ENCODE measurements at regions not wholly inside any gene's neighbourhood (a gene's known extent, or its start where the extent isn't known, plus 50 kb on each side); places are given as distances from the start of the nearest gene placed in this dataset.
"Not testable (repeated sequence)": the region's sequence is repeated elsewhere in the genome, so short reads cannot be mapped to it uniquely, and the experiment has no call there.

DNA sequence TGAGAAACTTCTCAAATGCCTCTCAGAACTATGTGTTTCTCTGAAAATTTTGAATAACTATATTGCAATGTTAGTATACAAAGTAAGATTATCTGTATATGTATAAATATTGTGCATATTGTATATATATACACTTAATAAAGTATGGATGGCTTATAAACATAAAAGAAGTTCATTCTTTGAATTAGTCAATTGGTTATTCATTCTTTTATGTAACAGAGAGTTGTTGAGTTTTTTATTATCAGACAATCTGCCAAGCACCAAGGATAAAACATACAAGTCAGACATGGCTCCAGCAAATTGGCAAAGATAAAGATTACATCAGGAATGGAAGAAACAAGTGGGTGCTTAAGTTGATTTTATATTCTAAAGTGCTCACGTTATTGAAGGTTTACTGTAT lies 289.1 kb upstream of the EYS start:
- no peak for DNase-seq
- TF ChIP-seq, protein P1, sequence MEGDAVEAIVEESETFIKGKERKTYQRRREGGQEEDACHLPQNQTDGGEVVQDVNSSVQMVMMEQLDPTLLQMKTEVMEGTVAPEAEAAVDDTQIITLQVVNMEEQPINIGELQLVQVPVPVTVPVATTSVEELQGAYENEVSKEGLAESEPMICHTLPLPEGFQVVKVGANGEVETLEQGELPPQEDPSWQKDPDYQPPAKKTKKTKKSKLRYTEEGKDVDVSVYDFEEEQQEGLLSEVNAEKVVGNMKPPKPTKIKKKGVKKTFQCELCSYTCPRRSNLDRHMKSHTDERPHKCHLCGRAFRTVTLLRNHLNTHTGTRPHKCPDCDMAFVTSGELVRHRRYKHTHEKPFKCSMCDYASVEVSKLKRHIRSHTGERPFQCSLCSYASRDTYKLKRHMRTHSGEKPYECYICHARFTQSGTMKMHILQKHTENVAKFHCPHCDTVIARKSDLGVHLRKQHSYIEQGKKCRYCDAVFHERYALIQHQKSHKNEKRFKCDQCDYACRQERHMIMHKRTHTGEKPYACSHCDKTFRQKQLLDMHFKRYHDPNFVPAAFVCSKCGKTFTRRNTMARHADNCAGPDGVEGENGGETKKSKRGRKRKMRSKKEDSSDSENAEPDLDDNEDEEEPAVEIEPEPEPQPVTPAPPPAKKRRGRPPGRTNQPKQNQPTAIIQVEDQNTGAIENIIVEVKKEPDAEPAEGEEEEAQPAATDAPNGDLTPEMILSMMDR (IDR thresholded peaks at IDR 0.05) = no peak
- H3K27me3 Mint-ChIP-seq (ENCODE audit: low read depth, poor library complexity) = no peaks in the 10 kb centered on the region
- H3K4me1 Mint-ChIP-seq = no peaks in the 10 kb centered on the region
- H3K36me3 Mint-ChIP-seq (ENCODE audit: low read depth) = no peaks in the 10 kb centered on the region
- H3K27ac Mint-ChIP-seq = no peak overlapping the region
- peaks cover 5% of the 10 kb centered on the region for H3K9me3 Mint-ChIP-seq
- no peak overlapping the region for H3K4me3 Mint-ChIP-seq

DNA sequence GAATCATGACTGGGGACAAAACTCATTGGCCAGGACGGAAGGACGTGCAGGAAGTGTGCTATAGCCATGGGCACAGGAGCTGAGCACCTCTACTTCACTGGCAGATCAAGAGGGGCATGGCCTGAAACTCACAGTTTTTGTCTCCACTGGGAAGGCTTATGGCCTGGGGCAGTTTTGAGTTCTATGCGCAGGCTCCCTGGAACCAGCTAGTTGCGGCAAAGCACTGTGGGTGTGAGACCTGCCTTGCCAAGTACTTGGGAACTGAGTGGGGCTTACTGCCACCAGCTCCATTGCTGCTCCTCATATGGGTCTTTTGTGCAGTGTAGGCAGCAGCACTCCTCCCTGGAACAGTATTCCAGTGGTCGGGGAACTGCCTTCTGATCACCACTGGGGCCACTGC lies 282.6 kb upstream of the EYS start:
- Mint-ChIP-seq H3K27ac (no peak overlapping the region), H3K4me3 (no peak overlapping the region), H3K9me3 (no peaks in the 10 kb centered on the region), H3K4me1 (no peaks in the 10 kb centered on the region), H3K36me3 (ENCODE audit: low read depth) (no peaks in the 10 kb centered on the region), H3K27me3 (ENCODE audit: low read depth, poor library complexity) (no peaks in the 10 kb centered on the region)
- TF ChIP-seq, protein P1 (IDR thresholded peaks at IDR 0.05) = no peak
- DNase-seq = no peak

DNA sequence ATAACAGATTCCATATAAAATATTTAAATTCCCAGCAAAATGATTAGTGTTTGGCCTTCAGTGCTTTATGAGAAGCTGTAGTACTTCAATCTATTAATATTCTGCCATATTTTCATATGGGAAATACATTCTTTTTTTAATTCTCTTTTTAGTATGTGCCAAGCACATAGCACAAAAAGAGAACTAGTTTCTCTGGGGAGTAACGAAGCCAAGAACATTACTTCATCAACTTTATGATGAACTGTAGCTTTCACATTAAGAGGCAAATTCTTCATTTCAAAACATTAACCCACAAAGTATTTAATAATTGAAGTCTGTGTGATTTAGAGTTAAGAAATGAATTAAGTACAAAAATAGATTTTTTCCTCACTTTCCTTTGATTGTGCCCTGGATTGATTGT lies 281.0 kb upstream of the EYS start:
- no peaks in the 10 kb centered on the region for H3K27me3 Mint-ChIP-seq (ENCODE audit: low read depth, poor library complexity)
- TF ChIP-seq, protein P1 (IDR thresholded peaks at IDR 0.05) = no peak
- H3K36me3 Mint-ChIP-seq (ENCODE audit: low read depth) = no peaks in the 10 kb centered on the region
- DNase-seq = no peak
- no peak overlapping the region for H3K4me3 Mint-ChIP-seq
- no peaks in the 10 kb centered on the region for H3K4me1 Mint-ChIP-seq
- no peaks in the 10 kb centered on the region for H3K9me3 Mint-ChIP-seq
- no peak overlapping the region for H3K27ac Mint-ChIP-seq

DNA sequence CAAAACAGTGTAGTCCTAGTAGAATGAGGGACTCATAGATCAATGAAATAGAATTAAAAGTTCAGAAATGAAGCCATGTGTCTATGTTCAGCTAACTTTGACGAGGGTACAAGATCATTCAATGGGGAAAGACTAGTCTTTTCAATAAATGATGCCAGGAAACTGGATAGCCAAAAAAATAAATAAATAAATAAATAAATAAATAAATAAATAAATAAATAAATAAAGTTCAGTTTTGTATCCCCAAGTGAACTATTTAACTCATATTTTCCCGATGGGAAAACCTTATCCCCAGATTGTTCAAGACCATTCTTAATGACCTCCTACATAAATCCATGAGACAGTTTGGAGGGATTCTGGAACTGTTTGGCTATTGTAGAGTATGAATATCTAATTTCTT lies 277.1 kb upstream of the EYS start:
- Mint-ChIP-seq H3K4me1 (no peaks in the 10 kb centered on the region), H3K4me3 (no peak overlapping the region), H3K27ac (no peak overlapping the region), H3K27me3 (ENCODE audit: low read depth, poor library complexity) (no peaks in the 10 kb centered on the region), H3K9me3 (no peaks in the 10 kb centered on the region), H3K36me3 (ENCODE audit: low read depth) (no peaks in the 10 kb centered on the region)
- no peak for DNase-seq
- TF ChIP-seq, protein P1 (IDR thresholded peaks at IDR 0.05) = no peak

DNA sequence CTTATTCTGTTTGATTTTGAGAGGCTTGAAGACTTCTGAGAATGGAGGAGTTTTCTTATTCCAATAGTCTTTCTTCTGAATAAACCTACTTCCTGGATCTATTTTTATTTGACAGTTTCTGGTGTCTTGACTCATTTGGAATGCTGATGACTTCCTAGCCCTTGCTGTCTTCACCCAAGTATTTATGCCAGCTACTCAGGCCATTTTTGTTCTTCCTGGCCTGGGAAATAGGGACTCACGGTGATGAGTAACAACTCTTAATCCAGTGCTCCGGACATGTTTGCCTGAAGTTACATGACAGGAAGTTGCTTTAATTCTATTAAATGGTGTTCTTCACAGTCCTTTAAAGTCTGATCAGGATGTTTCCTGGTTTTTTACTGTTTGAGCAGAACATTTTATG lies 272.1 kb upstream of the EYS start:
- H3K27me3 Mint-ChIP-seq (ENCODE audit: low read depth, poor library complexity) = no peaks in the 10 kb centered on the region
- no peaks in the 10 kb centered on the region for H3K4me1 Mint-ChIP-seq
- no peaks in the 10 kb centered on the region for H3K36me3 Mint-ChIP-seq (ENCODE audit: low read depth)

DNA sequence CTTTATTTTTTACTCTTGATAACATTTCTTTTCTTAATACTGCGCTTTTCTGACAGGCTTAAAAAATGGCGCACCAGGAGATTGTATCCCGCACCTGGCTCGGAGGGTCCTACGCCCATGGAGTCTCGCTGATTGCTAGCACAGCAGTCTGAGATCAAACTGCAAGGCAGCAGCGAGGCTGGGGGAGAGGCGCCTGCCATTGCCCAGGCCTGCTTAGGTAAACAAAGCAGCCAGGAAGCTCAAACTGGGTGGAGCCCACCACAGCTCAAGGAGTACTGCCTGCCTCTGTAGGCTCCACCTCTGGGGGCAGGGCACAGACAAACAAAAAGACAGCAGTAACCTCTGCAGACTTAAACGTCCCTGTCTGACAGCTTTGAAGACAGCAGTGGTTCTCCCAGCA lies 264.2 kb upstream of the EYS start:
- DNase-seq; H3K4me3 Mint-ChIP-seq; H3K4me1 Mint-ChIP-seq; H3K27ac Mint-ChIP-seq; H3K27me3 Mint-ChIP-seq (ENCODE audit: low read depth, poor library complexity); H3K36me3 Mint-ChIP-seq (ENCODE audit: low read depth): not testable (repeated sequence)
- peaks cover 22% of the 10 kb centered on the region for H3K9me3 Mint-ChIP-seq

More for the DNA sequence above, 272.1 kb upstream of the EYS start:
- TF ChIP-seq, protein P1 (IDR thresholded peaks at IDR 0.05) = no peak
- peaks cover 5% of the 10 kb centered on the region for H3K9me3 Mint-ChIP-seq
- DNase-seq = no peak
- no peak overlapping the region for H3K4me3 Mint-ChIP-seq
- no peak overlapping the region for H3K27ac Mint-ChIP-seq
